Ishikawa (cell line): ENCODE measurements at regions not wholly inside any gene's neighbourhood (a gene's known extent, or its start where the extent isn't known, plus 50 kb on each side); places are given as distances from the start of the nearest gene placed in this dataset.

Experiments used
- CEBPB ChIP-seq: IDR thresholded peaks from 2 replicates; pipeline ENCODE4 v1.6.1; 2012
- CREB1 ChIP-seq: IDR thresholded peaks from 2 replicates; pipeline ENCODE4 v1.6.1; 2012; ENCODE audit warnings: low read depth
- EGR1 ChIP-seq: IDR thresholded peaks from 2 replicates; pipeline ENCODE4 v1.6.1; 2012
- EP300 ChIP-seq: IDR thresholded peaks from 2 replicates; pipeline ENCODE4 v1.6.1; 2012; ENCODE audit warnings: borderline replicate concordance
- FOXM1 ChIP-seq: IDR thresholded peaks from 2 replicates; pipeline ENCODE4 v1.6.1; 2012; ENCODE audit warnings: low read depth, borderline replicate concordance
- RAD21 ChIP-seq: IDR thresholded peaks from 2 replicates; pipeline ENCODE4 v1.6.1; 2012; ENCODE audit warnings: low read depth
- TAF1 ChIP-seq: IDR thresholded peaks from 2 replicates; pipeline ENCODE4 v1.6.1; 2012; ENCODE audit warnings: low read depth, mild to moderate bottlenecking
- TCF12 ChIP-seq: IDR thresholded peaks from 2 replicates; pipeline ENCODE4 v1.6.1; 2012; ENCODE audit warnings: low read depth
- TEAD4 ChIP-seq: IDR thresholded peaks from 2 replicates; pipeline ENCODE4 v1.6.1; 2012
- YY1 ChIP-seq: IDR thresholded peaks from 2 replicates; pipeline ENCODE4 v1.6.1; 2012; ENCODE audit warnings: low read depth
- ZBTB7A ChIP-seq: IDR thresholded peaks from 2 replicates; pipeline ENCODE4 v1.6.1; 2012; ENCODE audit warnings: low read depth
- TF ChIP-seq, protein P1 (sequence below): IDR thresholded peaks from 2 replicates; pipeline ENCODE4 v1.6.1; 2012
- TF ChIP-seq, protein P2 (sequence below): IDR thresholded peaks from 2 replicates; pipeline ENCODE4 v1.6.1; 2012
- TF ChIP-seq, protein P3 (sequence below): IDR thresholded peaks from 2 replicates; pipeline ENCODE4 v1.6.1; 2012; ENCODE audit warnings: low read depth, mild to moderate bottlenecking

DNA sequence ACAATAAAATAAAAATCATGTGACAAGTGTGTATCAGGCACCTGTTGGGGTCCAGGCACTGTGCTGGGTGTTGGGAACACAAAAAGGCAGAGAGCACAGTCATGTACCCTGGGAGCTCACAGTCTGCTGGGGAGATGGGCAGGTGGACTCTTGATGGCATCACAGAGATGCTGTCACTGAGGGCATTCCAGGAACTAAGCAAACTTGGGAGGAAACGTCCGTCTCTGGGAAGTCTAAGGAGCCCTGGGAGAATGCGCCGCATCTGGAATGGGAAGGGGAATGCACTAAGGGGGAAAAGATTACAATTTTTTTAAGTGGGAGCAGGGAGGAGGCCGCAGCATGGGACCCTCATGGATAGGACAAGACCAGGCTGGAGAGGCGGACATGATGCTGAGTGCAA is 80.9 kb upstream of the ZNF423 start:
- TF ChIP-seq EP300, result no peak
- TF ChIP-seq, protein P1, sequence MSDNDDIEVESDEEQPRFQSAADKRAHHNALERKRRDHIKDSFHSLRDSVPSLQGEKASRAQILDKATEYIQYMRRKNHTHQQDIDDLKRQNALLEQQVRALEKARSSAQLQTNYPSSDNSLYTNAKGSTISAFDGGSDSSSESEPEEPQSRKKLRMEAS, result no peak
- no peak for TF ChIP-seq TAF1
- TF ChIP-seq CREB1, result no peak
- no peak for TF ChIP-seq CEBPB
- no peak for TF ChIP-seq YY1
- no peak for TF ChIP-seq FOXM1
- TF ChIP-seq, protein P2, sequence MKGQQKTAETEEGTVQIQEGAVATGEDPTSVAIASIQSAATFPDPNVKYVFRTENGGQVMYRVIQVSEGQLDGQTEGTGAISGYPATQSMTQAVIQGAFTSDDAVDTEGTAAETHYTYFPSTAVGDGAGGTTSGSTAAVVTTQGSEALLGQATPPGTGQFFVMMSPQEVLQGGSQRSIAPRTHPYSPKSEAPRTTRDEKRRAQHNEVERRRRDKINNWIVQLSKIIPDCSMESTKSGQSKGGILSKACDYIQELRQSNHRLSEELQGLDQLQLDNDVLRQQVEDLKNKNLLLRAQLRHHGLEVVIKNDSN, result no peak
- no peak for TF ChIP-seq ZBTB7A

DNA sequence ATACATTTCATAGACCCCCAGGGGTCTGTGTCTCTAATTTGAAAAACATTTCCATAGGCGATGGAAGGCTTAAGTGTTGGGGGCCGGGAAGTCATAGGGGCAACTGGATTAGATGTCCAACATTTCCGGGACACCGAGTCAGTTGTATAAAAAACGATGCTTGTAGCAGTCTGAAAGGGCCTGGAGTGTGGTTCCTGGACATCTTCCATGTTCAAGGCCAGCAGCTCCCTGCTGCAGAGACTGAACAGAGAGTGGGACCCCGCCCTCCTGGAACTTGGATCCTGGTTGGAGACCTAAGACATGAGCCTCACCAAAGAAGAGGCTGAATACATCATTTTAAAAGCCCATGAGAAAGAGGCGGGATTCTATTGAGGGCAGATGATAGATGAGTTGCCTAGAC is 82.0 kb upstream of the ZNF423 start:
- TF ChIP-seq, protein P1, result no peak
- TF ChIP-seq FOXM1, result no peak
- TF ChIP-seq, protein P2, result no peak

DNA sequence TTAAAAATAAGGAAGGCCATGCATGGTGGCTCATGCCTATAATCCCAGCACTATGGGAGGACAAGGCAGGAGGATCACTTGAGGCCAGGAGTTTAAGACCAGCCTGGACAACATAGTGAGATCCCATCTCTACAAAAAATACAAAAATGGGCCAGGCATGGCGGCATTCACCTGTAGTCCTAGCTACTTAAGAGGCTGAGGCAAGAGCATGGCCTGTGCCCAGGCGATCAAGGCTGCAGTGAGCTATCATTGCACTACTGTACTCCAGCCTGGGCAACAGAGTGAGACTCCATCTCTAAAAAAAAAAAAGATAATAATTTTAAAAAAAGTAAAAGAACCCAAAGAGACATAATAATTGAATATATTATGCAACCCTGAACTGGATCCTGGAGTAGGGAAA is 83.6 kb upstream of the ZNF423 start:
- TF ChIP-seq ZBTB7A (no peak), EP300 (no peak)
- TF ChIP-seq, protein P3, sequence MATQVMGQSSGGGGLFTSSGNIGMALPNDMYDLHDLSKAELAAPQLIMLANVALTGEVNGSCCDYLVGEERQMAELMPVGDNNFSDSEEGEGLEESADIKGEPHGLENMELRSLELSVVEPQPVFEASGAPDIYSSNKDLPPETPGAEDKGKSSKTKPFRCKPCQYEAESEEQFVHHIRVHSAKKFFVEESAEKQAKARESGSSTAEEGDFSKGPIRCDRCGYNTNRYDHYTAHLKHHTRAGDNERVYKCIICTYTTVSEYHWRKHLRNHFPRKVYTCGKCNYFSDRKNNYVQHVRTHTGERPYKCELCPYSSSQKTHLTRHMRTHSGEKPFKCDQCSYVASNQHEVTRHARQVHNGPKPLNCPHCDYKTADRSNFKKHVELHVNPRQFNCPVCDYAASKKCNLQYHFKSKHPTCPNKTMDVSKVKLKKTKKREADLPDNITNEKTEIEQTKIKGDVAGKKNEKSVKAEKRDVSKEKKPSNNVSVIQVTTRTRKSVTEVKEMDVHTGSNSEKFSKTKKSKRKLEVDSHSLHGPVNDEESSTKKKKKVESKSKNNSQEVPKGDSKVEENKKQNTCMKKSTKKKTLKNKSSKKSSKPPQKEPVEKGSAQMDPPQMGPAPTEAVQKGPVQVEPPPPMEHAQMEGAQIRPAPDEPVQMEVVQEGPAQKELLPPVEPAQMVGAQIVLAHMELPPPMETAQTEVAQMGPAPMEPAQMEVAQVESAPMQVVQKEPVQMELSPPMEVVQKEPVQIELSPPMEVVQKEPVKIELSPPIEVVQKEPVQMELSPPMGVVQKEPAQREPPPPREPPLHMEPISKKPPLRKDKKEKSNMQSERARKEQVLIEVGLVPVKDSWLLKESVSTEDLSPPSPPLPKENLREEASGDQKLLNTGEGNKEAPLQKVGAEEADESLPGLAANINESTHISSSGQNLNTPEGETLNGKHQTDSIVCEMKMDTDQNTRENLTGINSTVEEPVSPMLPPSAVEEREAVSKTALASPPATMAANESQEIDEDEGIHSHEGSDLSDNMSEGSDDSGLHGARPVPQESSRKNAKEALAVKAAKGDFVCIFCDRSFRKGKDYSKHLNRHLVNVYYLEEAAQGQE, result no peak

DNA sequence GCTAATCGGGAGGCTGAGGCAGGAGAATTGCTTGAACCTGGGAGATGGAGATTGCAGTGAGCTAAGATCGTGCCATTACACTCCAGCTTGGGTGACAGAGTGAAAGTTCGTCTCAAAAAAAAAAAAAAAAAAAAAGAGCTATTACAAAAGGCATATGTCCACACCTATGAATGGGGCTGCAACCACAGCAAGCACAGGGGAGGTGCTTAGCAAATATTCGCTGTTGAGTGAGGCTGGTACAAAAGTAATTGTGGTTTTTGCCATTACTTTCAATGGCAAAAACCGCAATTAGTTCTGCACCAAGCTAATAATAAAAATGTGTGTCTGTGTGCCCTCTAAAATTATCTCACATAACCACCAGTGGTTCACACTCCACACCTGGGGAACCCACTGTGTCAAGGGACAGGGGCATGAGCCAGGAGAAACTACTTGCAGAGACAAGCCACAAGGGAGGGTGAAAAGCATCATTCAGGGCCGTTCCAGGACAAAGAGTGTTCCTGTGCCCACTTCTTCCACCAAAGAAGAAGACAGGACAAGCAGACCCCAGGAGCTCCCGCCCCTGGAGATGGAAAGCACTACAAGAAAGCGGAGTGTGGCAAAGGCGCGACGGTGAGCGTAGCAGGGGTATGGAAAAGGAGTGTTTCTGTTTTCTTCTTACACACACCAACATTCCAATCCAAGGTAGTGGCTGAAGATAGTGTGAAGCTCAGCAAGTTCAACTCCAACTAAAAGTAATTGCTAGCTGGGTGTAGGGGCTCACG is 84.4 kb upstream of the CNEP1R1 start:
- TF ChIP-seq ZBTB7A, result no peak
- TF ChIP-seq, protein P1, result no peak
- no peak for TF ChIP-seq YY1

DNA sequence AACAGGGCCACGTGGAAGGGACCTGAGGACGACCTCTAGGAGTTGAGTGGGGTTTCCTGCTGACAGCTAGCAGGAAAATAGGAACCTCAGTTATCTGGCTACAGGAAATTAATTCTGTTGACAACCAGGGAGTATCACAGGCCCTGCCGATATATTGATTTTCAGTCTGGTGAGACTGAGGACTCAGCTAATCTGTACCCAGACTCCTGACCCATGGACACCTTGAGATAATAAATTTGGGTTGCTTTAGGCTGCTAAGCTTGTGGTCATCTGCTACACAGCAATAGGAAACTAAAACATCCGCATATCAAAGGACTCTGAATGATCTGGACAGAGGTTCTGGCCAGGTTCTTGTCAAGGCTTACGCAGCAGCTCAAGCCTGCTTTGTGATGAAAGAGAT is 80.8 kb upstream of the CNEP1R1 start:
- TF ChIP-seq ZBTB7A (no peak), CREB1 (no peak), EP300 (no peak), TAF1 (no peak), CEBPB (no peak), TEAD4 (no peak), TCF12 (no peak), RAD21 (no peak), FOXM1 (no peak), YY1 (no peak), EGR1 (no peak)
- TF ChIP-seq, protein P2, result no peak
- TF ChIP-seq, protein P1, result no peak
- TF ChIP-seq, protein P3, result no peak
